Suprapubic skin (tissue), 3 donors: ENCODE measurements at regions not wholly inside any gene's neighbourhood (a gene's known extent, or its start where the extent isn't known, plus 50 kb on each side); places are given as distances from the start of the nearest gene placed in this dataset.

Source experiments
- CTCF ChIP-seq, 2 donors: fragments of 200-600 bp in 1 of 2; fragments of 450-650 bp in 1 of 2; sonication (generic) in 1 of 2; IDR thresholded peaks; one replicate each; pipeline ENCODE4 v1.5.1; 2016 to 2019; ENCODE audit warnings: antibody characterized with exemption in 2 of 2, mild to moderate bottlenecking in 1 of 2, moderate library complexity in 1 of 2
- POLR2A ChIP-seq, 2 donors: fragments of 450-650 bp; IDR thresholded peaks; one replicate each; pipeline ENCODE4 v1.6.1; 2017; ENCODE audit warnings: antibody characterized with exemption in 2 of 2, mild to moderate bottlenecking in 2 of 2, moderate library complexity in 2 of 2

- no peak for TF ChIP-seq CTCF (IDR thresholded peaks at IDR 0.05)
- TF ChIP-seq POLR2A (IDR thresholded peaks at IDR 0.05) = no peak
Observed at GRCh38 chr7:22579961-22580360, 80.0 kb upstream of the STEAP1B start.
